Endothelial cell of umbilical vein (primary cell): ENCODE measurements at regions not wholly inside any gene's neighbourhood (a gene's known extent, or its start where the extent isn't known, plus 50 kb on each side); places are given as distances from the start of the nearest gene placed in this dataset.

Experiments used
- BruUV-seq: library from RNA; stranded (reverse); fragments of 400-500 nt; replicated peaks from 2 replicates; lab custom pipeline; 2021; lab: Mats Ljungman, UMichigan
- CTCF ChIA-PET: fragments of 300-600, 350-600 bp; sonication (Branson Sonifier 250); formaldehyde crosslinking; loops from one replicate; lab custom pipeline; 2021; ENCODE audit warnings: antibody characterized with exemption, inconsistent platforms; lab: Charles Lee
- POLR2A ChIA-PET: fragments of 300-600, 350-600 bp; sonication (Branson Sonifier 250); formaldehyde crosslinking; loops from one replicate; lab custom pipeline; 2021; ENCODE audit warnings: antibody characterized with exemption, inconsistent platforms; lab: Charles Lee
- DNase-seq: peaks from one replicate; pipeline ENCODE4 v3.0.0-alpha.2; 2011; ENCODE audit warnings: low read depth, low spot score
- FAIRE-seq: peaks from 2 replicates; lab custom pipeline; 2011; peaks lifted over from hg19 to GRCh38; lab: Jason Lieb, UNC
- H2AFZ ChIP-seq: 2 replicates; pipeline ENCODE4 v1.6.0; 2012; ENCODE audit warnings: low read depth, low read length, control low read depth, inconsistent platforms
- H3K27ac ChIP-seq: 2 replicates; pipeline ENCODE4 v1.5.1; 2011; ENCODE audit warnings: low read depth, mild to moderate bottlenecking, control low read depth, low read length, moderate library complexity; ENCODE audit not compliant: insufficient read depth
- H3K27me3 ChIP-seq, 2 experiments: 2 replicates each; pipeline versions ENCODE4 v1.6.0 to v1.6.1; 2011; ENCODE audit warnings: low read length in 2 of 2, mixed read lengths in 1 of 2; ENCODE audit not compliant: control insufficient read depth in 2 of 2, insufficient read depth in 2 of 2
- H3K36me3 ChIP-seq, 2 experiments: 2 replicates in 1 of 2; 3 replicates in 1 of 2; pipeline ENCODE4 v1.5.1; 2011; ENCODE audit warnings: low read length in 2 of 2, mild to moderate bottlenecking in 1 of 2, moderate library complexity in 1 of 2; ENCODE audit not compliant: control insufficient read depth in 2 of 2, insufficient read depth in 2 of 2; ENCODE audit errors: extremely low read depth in 1 of 2
- H3K4me1 ChIP-seq: 3 replicates; pipeline ENCODE4 v1.5.1; 2011; ENCODE audit warnings: mild to moderate bottlenecking, low read length; ENCODE audit not compliant: control insufficient read depth, insufficient read depth; ENCODE audit errors: extremely low read depth
- H3K4me2 ChIP-seq: 2 replicates; pipeline ENCODE4 v1.6.1; 2011; ENCODE audit warnings: low read length, control low read depth, mixed read lengths; ENCODE audit not compliant: insufficient read depth
- H3K4me3 ChIP-seq, 3 experiments: fragments of 200-600 bp in 1 of 3; sonication (generic), shearing (Covaris generic) in 1 of 3; replicated peaks in 1 of 3; 2 replicates each; pipeline ENCODE4 v1.5.1; 2011 to 2016; ENCODE audit warnings: control low read depth in 3 of 3, low read length in 3 of 3, mild to moderate bottlenecking in 2 of 3, inconsistent platforms in 1 of 3, low read depth in 1 of 3, moderate library complexity in 1 of 3; ENCODE audit not compliant: insufficient read depth in 1 of 3
- H3K79me2 ChIP-seq: 2 replicates; pipeline ENCODE4 v1.6.0; 2012; ENCODE audit warnings: low read length, inconsistent platforms; ENCODE audit not compliant: control insufficient read depth, insufficient read depth
- H3K9ac ChIP-seq: replicated peaks from 2 replicates; pipeline ENCODE3; 2011; ENCODE audit warnings: low read length, control low read depth; ENCODE audit not compliant: insufficient read depth; ENCODE audit errors: extremely low read depth
- H3K9me1 ChIP-seq: replicated peaks from 3 replicates; pipeline ENCODE4 v1.6.0; 2011; ENCODE audit warnings: mild to moderate bottlenecking, low read length; ENCODE audit not compliant: control insufficient read depth, insufficient read depth; ENCODE audit errors: extremely low read depth
- H3K9me3 ChIP-seq: replicated peaks from 2 replicates; pipeline ENCODE4 v1.5.1; 2012; ENCODE audit warnings: low read length, inconsistent platforms; ENCODE audit not compliant: control insufficient read depth, insufficient read depth
- H4K20me1 ChIP-seq: replicated peaks from 2 replicates; pipeline ENCODE3; 2011; ENCODE audit warnings: mild to moderate bottlenecking, low read length; ENCODE audit not compliant: control insufficient read depth, insufficient read depth; ENCODE audit errors: extremely low read depth
- CTCF ChIP-seq, 2 donors: IDR thresholded peaks; 1 replicate in 1 of 2; 2 replicates in 1 of 2; pipeline ENCODE4 v1.5.1; 2011; ENCODE audit warnings: low read length in 2 of 2, mild to moderate bottlenecking in 2 of 2, moderate library complexity in 2 of 2, control low read depth in 1 of 2, inconsistent platforms in 1 of 2, low read depth in 1 of 2; ENCODE audit not compliant: insufficient read depth in 1 of 2; ENCODE audit errors: extremely low read depth in 1 of 2
- EZH2 ChIP-seq: IDR thresholded peaks from 2 replicates; pipeline ENCODE4 v1.6.1; 2012; ENCODE audit warnings: borderline replicate concordance, low read depth, mild to moderate bottlenecking, moderate library complexity, low read length, inconsistent platforms; ENCODE audit not compliant: severe bottlenecking
- FOS ChIP-seq: IDR thresholded peaks from 2 replicates; pipeline ENCODE4 v1.6.1; 2011; ENCODE audit warnings: mild to moderate bottlenecking, low read length, moderate library complexity, borderline replicate concordance; ENCODE audit not compliant: insufficient read depth
- GATA2 ChIP-seq: IDR thresholded peaks from 2 replicates; pipeline ENCODE4 v1.7.0; 2011; ENCODE audit warnings: low read depth, mild to moderate bottlenecking, moderate library complexity, mixed read lengths, low read length; ENCODE audit not compliant: insufficient read length, insufficient read depth
- JUN ChIP-seq: IDR thresholded peaks from 2 replicates; pipeline ENCODE4 v1.6.1; 2011; ENCODE audit warnings: borderline replicate concordance, low read depth; ENCODE audit not compliant: insufficient read length, insufficient read depth
- MAX ChIP-seq: IDR thresholded peaks from 2 replicates; pipeline ENCODE4 v1.6.1; 2011; ENCODE audit not compliant: insufficient read depth, insufficient read length
- MYC ChIP-seq: IDR thresholded peaks from one replicate; pipeline ENCODE4 v1.6.1; 2011; ENCODE audit warnings: mild to moderate bottlenecking, low read depth, low read length
- POLR2A ChIP-seq: IDR thresholded peaks from 2 replicates; pipeline ENCODE4 v1.6.1; 2012; ENCODE audit warnings: low read depth, mild to moderate bottlenecking, control low read depth, low read length
- POLR2AphosphoS5 ChIP-seq: IDR thresholded peaks from 2 replicates; pipeline ENCODE4 v1.6.1; 2012; ENCODE audit warnings: low read depth, mild to moderate bottlenecking, control low read depth, low read length, moderate library complexity; ENCODE audit not compliant: insufficient read depth
- dilution Hi-C: fragments of 300-500 bp; cut with MboI; formaldehyde crosslinking; loops from one replicate; pipeline ENCODE4 v1.15.0; 2019; ENCODE audit warnings: low sequenced_read_pairs; ENCODE audit not compliant: extremely low pct_ligation_motif_present
- intact Hi-C: fragments of 100-400 bp; cut with micrococcal nuclease; formaldehyde crosslinking; loops from one replicate; pipeline ENCODE4 v1.10.0; 2022

GRCh38 chr4:181234951-181235680 lies 1008.1 kb upstream of the TENM3 start:
- Histone ChIP-seq H3K27ac (no peak overlapping the region), H3K9ac (no peak overlapping the region), H3K36me3 (no peaks in the 10 kb centered on the region), H3K4me3 (no peak overlapping the region), H3K4me1 (no peaks in the 10 kb centered on the region), H3K27me3 (no peaks in the 10 kb centered on the region), H3K9me1 (no peaks in the 10 kb centered on the region), H2AFZ (no peak overlapping the region), H4K20me1 (no peaks in the 10 kb centered on the region), H3K9me3 (peaks cover 2% of the 10 kb centered on the region), H3K79me2 (no peaks in the 10 kb centered on the region), H3K4me2 (no peak overlapping the region)
- no peak for TF ChIP-seq FOS
- TF ChIP-seq CTCF (IDR thresholded peaks at IDR 0.05; ENCODE audit: extremely low read depth in 1 of 2, insufficient read depth in 1 of 2, low read depth in 1 of 2, low read length in 2 of 2) = no peak
- TF ChIP-seq MYC = no peak
- TF ChIP-seq EZH2 = no peak
- no peak for TF ChIP-seq POLR2AphosphoS5
- TF ChIP-seq JUN = no peak
- no peak for TF ChIP-seq POLR2A
- no peak for TF ChIP-seq GATA2
- no peak for TF ChIP-seq MAX
- POLR2A ChIA-PET = no interaction called here
- intact Hi-C loops (no loop called here), dilution Hi-C loops (no loop called here)
- CTCF ChIA-PET = no interaction called here
- FAIRE-seq = no peak
- DNase-seq = no peak
- BruUV-seq = no TSS peak
